ENCODE measurements at regions not wholly inside any gene's neighbourhood (a gene's known extent, or its start where the extent isn't known, plus 50 kb on each side); places are given as distances from the start of the nearest gene placed in this dataset.

GRCh38 chrY:14411334-14411733 is 113.0 kb upstream of the NLGN4Y start:
- TF ChIP-seq POLR2AphosphoS5 (IDR thresholded peaks at IDR 0.05) (no peak), CTCF (IDR thresholded peaks at IDR 0.05) (no peak), POLR2A (IDR thresholded peaks at IDR 0.05) (no peak)

Measured in breast epithelium (tissue), 3 donors.